Hepatocyte (in vitro differentiated cells): ENCODE measurements at regions not wholly inside any gene's neighbourhood (a gene's known extent, or its start where the extent isn't known, plus 50 kb on each side); places are given as distances from the start of the nearest gene placed in this dataset.

Experiments used
- DNase-seq: peaks from one replicate; pipeline ENCODE4 v3.0.0-alpha.2; 2016; ENCODE audit warnings: low spot score
- H2AFZ ChIP-seq: fragments of 200-600 bp; sonication (generic); 2 replicates; pipeline ENCODE4 v1.6.0; 2016; ENCODE audit warnings: antibody characterized with exemption, mild to moderate bottlenecking
- H3K27ac ChIP-seq: fragments of 200-600 bp; sonication (generic); 2 replicates; pipeline ENCODE4 v1.5.1; 2016; ENCODE audit warnings: mild to moderate bottlenecking
- H3K27me3 ChIP-seq: fragments of 200-600 bp; sonication (generic); 2 replicates; pipeline ENCODE4 v1.6.1; 2016
- H3K36me3 ChIP-seq: fragments of 200-600 bp; sonication (generic); replicated peaks from 2 replicates; pipeline ENCODE4 v1.5.1; 2016; ENCODE audit warnings: low read depth; ENCODE audit not compliant: insufficient read depth
- H3K4me1 ChIP-seq: fragments of 200-600 bp; sonication (generic); 2 replicates; pipeline ENCODE4 v1.5.1; 2016; ENCODE audit warnings: mild to moderate bottlenecking, moderate library complexity; ENCODE audit not compliant: insufficient read depth
- H3K4me2 ChIP-seq: fragments of 200-600 bp; sonication (generic); 2 replicates; pipeline ENCODE4 v1.6.0; 2016
- H3K4me3 ChIP-seq: fragments of 200-600 bp; sonication (generic); 2 replicates; pipeline ENCODE4 v1.5.1; 2016; ENCODE audit warnings: mild to moderate bottlenecking
- H3K79me2 ChIP-seq: fragments of 200-600 bp; sonication (generic); 2 replicates; pipeline ENCODE4 v1.6.0; 2017; ENCODE audit warnings: mild to moderate bottlenecking
- H3K9me2 ChIP-seq: fragments of 200-600 bp; sonication (generic); replicated peaks from 2 replicates; pipeline ENCODE4 v1.6.0; 2017; ENCODE audit warnings: mild to moderate bottlenecking; ENCODE audit not compliant: insufficient read depth
- H3K9me3 ChIP-seq: fragments of 200-600 bp; sonication (generic); 2 replicates; pipeline ENCODE4 v1.5.1; 2016; ENCODE audit warnings: low read depth, mild to moderate bottlenecking
- H4K20me1 ChIP-seq: fragments of 200-600 bp; sonication (generic); 2 replicates; pipeline ENCODE4 v1.6.0; 2016; ENCODE audit warnings: mild to moderate bottlenecking; ENCODE audit not compliant: insufficient read depth, poor library complexity, severe bottlenecking
- EZH2 ChIP-seq: fragments of 200-600 bp; sonication (generic); IDR thresholded peaks from 2 replicates; pipeline ENCODE4 v1.6.1; 2016; ENCODE audit warnings: antibody characterized with exemption, mild to moderate bottlenecking, borderline replicate concordance
- EZH2phosphoT487 ChIP-seq: fragments of 200-600 bp; sonication (generic); IDR thresholded peaks from one replicate; pipeline ENCODE4 v1.6.1; 2018; ENCODE audit warnings: antibody characterized with exemption, mild to moderate bottlenecking, low read depth, moderate library complexity; ENCODE audit not compliant: unreplicated experiment, severe bottlenecking
- WGBS: methylation state at CpG from one replicate; pipeline ENCODE4 v1.1.6; 2016; ENCODE audit warnings: low lambda C conversion rate; ENCODE audit errors: missing lambda C conversion rate; 5-methylcytosine and 5-hydroxymethylcytosine counted together
- TF ChIP-seq, protein P1 (sequence below): fragments of 200-600 bp; sonication (generic); IDR thresholded peaks from 2 replicates; pipeline ENCODE4 v1.5.1; 2016; ENCODE audit warnings: antibody characterized with exemption, mild to moderate bottlenecking; ENCODE audit not compliant: poor library complexity

GRCh38 chr5:52063186-52063585 lies 679.9 kb downstream of the ISL1 start:
- H3K79me2 ChIP-seq = no peaks in the 10 kb centered on the region
- 73% methylated on average over 4 of the region's 4 CpGs for WGBS
- no peaks in the 10 kb centered on the region for H3K36me3 ChIP-seq
- no peaks in the 10 kb centered on the region for H3K4me1 ChIP-seq
- no peaks in the 10 kb centered on the region for H4K20me1 ChIP-seq
- H3K4me3 ChIP-seq = no peak overlapping the region
- no peak overlapping the region for H3K4me2 ChIP-seq
- no peak overlapping the region for H3K27ac ChIP-seq
- H2AFZ ChIP-seq = no peak overlapping the region
- no peaks in the 10 kb centered on the region for H3K9me2 ChIP-seq
- H3K9me3 ChIP-seq = no peaks in the 10 kb centered on the region
- TF ChIP-seq EZH2phosphoT487 (no peak), EZH2 (no peak)
- TF ChIP-seq, protein P1, sequence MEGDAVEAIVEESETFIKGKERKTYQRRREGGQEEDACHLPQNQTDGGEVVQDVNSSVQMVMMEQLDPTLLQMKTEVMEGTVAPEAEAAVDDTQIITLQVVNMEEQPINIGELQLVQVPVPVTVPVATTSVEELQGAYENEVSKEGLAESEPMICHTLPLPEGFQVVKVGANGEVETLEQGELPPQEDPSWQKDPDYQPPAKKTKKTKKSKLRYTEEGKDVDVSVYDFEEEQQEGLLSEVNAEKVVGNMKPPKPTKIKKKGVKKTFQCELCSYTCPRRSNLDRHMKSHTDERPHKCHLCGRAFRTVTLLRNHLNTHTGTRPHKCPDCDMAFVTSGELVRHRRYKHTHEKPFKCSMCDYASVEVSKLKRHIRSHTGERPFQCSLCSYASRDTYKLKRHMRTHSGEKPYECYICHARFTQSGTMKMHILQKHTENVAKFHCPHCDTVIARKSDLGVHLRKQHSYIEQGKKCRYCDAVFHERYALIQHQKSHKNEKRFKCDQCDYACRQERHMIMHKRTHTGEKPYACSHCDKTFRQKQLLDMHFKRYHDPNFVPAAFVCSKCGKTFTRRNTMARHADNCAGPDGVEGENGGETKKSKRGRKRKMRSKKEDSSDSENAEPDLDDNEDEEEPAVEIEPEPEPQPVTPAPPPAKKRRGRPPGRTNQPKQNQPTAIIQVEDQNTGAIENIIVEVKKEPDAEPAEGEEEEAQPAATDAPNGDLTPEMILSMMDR = no peak
- no peak for DNase-seq
- no peaks in the 10 kb centered on the region for H3K27me3 ChIP-seq

- H3K9me2 ChIP-seq = no peaks in the 10 kb centered on the region
Measured at GRCh38 chr5:52065182-52065581, 681.9 kb downstream of the ISL1 start.

GRCh38 chr5:52069997-52070396 lies 686.7 kb downstream of the ISL1 start:
- Histone ChIP-seq H2AFZ (no peak overlapping the region), H3K9me3 (no peaks in the 10 kb centered on the region), H3K4me1 (no peaks in the 10 kb centered on the region), H3K4me3 (no peak overlapping the region), H3K4me2 (no peak overlapping the region), H3K36me3 (no peaks in the 10 kb centered on the region), H3K27me3 (no peaks in the 10 kb centered on the region), H3K27ac (no peak overlapping the region), H3K79me2 (no peaks in the 10 kb centered on the region), H3K9me2 (no peaks in the 10 kb centered on the region), H4K20me1 (no peaks in the 10 kb centered on the region)
- TF ChIP-seq EZH2 = no peak
- TF ChIP-seq, protein P1 = no peak
- TF ChIP-seq EZH2phosphoT487 = no peak
- no peak for DNase-seq

More at GRCh38 chr5:52065182-52065581, 681.9 kb downstream of the ISL1 start:
- Histone ChIP-seq H3K27ac (no peak overlapping the region), H3K27me3 (no peaks in the 10 kb centered on the region), H3K79me2 (no peaks in the 10 kb centered on the region), H3K4me3 (no peak overlapping the region), H3K4me2 (no peak overlapping the region), H2AFZ (no peak overlapping the region), H3K36me3 (no peaks in the 10 kb centered on the region), H3K9me3 (no peaks in the 10 kb centered on the region), H3K4me1 (no peaks in the 10 kb centered on the region), H4K20me1 (no peaks in the 10 kb centered on the region)
- 90% methylated on average over 2 of the region's 2 CpGs for WGBS
- TF ChIP-seq EZH2phosphoT487 (no peak), EZH2 (no peak)
- TF ChIP-seq, protein P1 = no peak
- DNase-seq = no peak
